ENCODE measurements at regions not wholly inside any gene's neighbourhood (a gene's known extent, or its start where the extent isn't known, plus 50 kb on each side); places are given as distances from the start of the nearest gene placed in this dataset.
"Not testable (repeated sequence)": the region's sequence is repeated elsewhere in the genome, so short reads cannot be mapped to it uniquely, and the experiment has no call there.

DNA sequence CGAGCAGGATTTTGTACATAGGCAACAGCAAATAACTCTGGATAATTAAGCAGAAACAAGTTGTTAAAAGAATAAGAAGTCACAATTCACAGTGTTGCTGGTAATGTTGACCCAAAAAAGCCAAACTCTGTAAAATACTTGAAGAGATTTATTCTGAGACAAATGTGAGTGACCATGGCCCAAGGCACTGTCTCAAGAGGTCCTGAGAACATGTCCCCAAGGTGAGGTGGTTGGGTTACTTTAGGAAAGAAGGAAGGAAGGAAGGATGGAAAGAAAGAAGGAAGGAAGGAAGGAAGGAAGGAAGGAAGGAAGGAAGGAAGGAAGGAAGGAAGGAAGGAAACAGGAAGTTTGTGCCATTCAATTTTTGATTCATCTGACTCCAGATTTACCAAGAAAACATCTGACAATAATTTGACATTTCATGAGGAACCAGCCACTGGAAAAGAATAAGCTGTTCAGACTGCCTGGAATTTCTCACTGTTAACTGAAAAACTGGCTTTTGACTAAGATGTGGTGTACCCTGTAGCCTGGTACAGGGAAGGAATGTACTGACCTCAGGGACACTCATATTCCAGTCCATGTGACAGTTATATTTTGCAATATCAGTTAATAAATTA lies 295.9 kb upstream of the TNC start:
- Histone ChIP-seq H3K4me3 (no peak overlapping the region), H3K36me3 (no peaks in the 10 kb centered on the region), H3K27me3 (replicated peaks; ENCODE audit: insufficient read depth) (no peaks in the 10 kb centered on the region), H3K27ac (no peak overlapping the region), H3K4me1 (replicated peaks) (no peaks in the 10 kb centered on the region), H3K9me3 (no peaks in the 10 kb centered on the region)
- 19% methylated on average over 1 of the region's 1 CpG for WGBS
- no peak for DNase-seq (ENCODE audit: low spot score)
- TF ChIP-seq POLR2A (IDR thresholded peaks at IDR 0.05) (no peak), POLR2AphosphoS5 (IDR thresholded peaks at IDR 0.05) (no peak)
- TF ChIP-seq, protein P1, sequence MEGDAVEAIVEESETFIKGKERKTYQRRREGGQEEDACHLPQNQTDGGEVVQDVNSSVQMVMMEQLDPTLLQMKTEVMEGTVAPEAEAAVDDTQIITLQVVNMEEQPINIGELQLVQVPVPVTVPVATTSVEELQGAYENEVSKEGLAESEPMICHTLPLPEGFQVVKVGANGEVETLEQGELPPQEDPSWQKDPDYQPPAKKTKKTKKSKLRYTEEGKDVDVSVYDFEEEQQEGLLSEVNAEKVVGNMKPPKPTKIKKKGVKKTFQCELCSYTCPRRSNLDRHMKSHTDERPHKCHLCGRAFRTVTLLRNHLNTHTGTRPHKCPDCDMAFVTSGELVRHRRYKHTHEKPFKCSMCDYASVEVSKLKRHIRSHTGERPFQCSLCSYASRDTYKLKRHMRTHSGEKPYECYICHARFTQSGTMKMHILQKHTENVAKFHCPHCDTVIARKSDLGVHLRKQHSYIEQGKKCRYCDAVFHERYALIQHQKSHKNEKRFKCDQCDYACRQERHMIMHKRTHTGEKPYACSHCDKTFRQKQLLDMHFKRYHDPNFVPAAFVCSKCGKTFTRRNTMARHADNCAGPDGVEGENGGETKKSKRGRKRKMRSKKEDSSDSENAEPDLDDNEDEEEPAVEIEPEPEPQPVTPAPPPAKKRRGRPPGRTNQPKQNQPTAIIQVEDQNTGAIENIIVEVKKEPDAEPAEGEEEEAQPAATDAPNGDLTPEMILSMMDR (IDR thresholded peaks at IDR 0.05): no peak
- intact Hi-C loops (cut with DNase I): no loop called here

DNA sequence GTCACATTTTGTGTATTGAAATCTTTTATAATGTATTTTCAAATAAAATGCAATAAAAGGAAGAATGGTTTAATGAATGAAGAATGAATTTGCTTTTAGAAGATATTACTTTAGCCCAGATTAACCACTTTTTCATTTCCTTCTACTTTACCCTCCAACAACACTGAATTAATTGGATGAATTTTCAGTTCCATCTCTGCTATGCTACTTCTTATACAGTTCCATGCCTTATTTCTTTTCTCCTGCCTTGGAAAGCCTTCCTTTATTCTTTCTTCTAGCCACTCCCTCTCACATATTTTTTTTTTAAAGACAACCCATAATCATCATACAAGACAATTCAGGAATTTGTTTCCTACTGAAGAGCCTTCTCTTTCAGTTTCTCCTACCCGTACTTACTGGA lies 296.6 kb upstream of the TNC start:
- no peaks in the 10 kb centered on the region for H3K9me3 ChIP-seq
- no peak for DNase-seq (ENCODE audit: low spot score)
- WGBS: 93% methylated on average over 1 of the region's 1 CpG
- H3K4me3 ChIP-seq: no peak overlapping the region
- no peak overlapping the region for H3K27ac ChIP-seq
- no peaks in the 10 kb centered on the region for H3K27me3 ChIP-seq (replicated peaks; ENCODE audit: insufficient read depth)
- TF ChIP-seq, protein P1 (IDR thresholded peaks at IDR 0.05): no peak
- no peak for TF ChIP-seq POLR2A (IDR thresholded peaks at IDR 0.05)
- no peak for TF ChIP-seq POLR2AphosphoS5 (IDR thresholded peaks at IDR 0.05)
- H3K4me1 ChIP-seq (replicated peaks): no peaks in the 10 kb centered on the region
- H3K36me3 ChIP-seq: no peaks in the 10 kb centered on the region
- intact Hi-C loops (cut with DNase I): no loop called here

- Histone ChIP-seq H3K9me3 (no peaks in the 10 kb centered on the region), H3K36me3 (no peaks in the 10 kb centered on the region), H3K27me3 (replicated peaks; ENCODE audit: insufficient read depth) (no peaks in the 10 kb centered on the region), H3K4me1 (replicated peaks) (no peaks in the 10 kb centered on the region), H3K27ac (no peak overlapping the region), H3K4me3 (no peak overlapping the region)
- 76% methylated on average over 3 of the region's 3 CpGs for WGBS
- no peak for TF ChIP-seq POLR2A (IDR thresholded peaks at IDR 0.05)
- no peak for TF ChIP-seq POLR2AphosphoS5 (IDR thresholded peaks at IDR 0.05)
- TF ChIP-seq, protein P1 (IDR thresholded peaks at IDR 0.05): no peak
- intact Hi-C loops (cut with DNase I): no loop called here
- no peak for DNase-seq (ENCODE audit: low spot score)
These were observed 297.5 kb upstream of the TNC start for GRCh38 chr9:115415450-115415849.

GRCh38 chr9:115416299-115416698 lies 298.3 kb upstream of the TNC start:
- intact Hi-C loops (cut with DNase I): no loop called here
- Histone ChIP-seq H3K27ac (no peak overlapping the region), H3K4me3 (no peak overlapping the region), H3K9me3 (no peaks in the 10 kb centered on the region), H3K4me1 (replicated peaks) (no peaks in the 10 kb centered on the region), H3K36me3 (no peaks in the 10 kb centered on the region), H3K27me3 (replicated peaks; ENCODE audit: insufficient read depth) (no peaks in the 10 kb centered on the region)
- no peak for DNase-seq (ENCODE audit: low spot score)
- WGBS: 100% methylated on average over 2 of the region's 2 CpGs
- TF ChIP-seq POLR2AphosphoS5 (IDR thresholded peaks at IDR 0.05) (no peak), POLR2A (IDR thresholded peaks at IDR 0.05) (no peak)
- TF ChIP-seq, protein P1 (IDR thresholded peaks at IDR 0.05): no peak

DNA sequence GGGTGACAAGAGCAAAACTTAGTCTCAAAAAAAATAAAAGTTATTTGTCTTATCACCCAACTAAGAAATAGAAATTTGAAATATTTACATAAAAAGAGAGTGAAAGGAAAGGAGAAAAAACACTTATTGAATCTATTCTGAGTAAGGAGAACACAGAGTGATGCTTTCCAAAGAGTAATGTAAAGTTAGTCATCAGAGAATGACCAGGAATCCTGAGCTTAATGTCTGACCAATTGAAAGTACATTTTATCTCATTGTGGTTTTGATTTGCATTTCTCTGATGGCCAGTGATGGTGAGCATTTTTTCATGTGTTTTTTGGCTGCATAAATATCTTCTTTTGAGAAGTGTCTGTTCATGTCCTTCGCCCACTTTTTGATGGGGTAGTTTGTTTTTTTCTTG lies 300.2 kb upstream of the TNC start:
- intact Hi-C loops (cut with DNase I); DNase-seq (ENCODE audit: low spot score); H3K27ac ChIP-seq; H3K4me3 ChIP-seq; H3K36me3 ChIP-seq; H3K9me3 ChIP-seq; H3K4me1 ChIP-seq (replicated peaks); H3K27me3 ChIP-seq (replicated peaks; ENCODE audit: insufficient read depth): not testable (repeated sequence)
- WGBS: 52% methylated on average over 1 of the region's 1 CpG

Measured in prostate gland (tissue), 2 donors.